BJ (cell line): ENCODE measurements at regions not wholly inside any gene's neighbourhood (a gene's known extent, or its start where the extent isn't known, plus 50 kb on each side); places are given as distances from the start of the nearest gene placed in this dataset.

Experiments
- CTCF ChIA-PET: fragments of 350-600 bp; formaldehyde crosslinking; extraction: SDS; loops from one replicate; lab custom pipeline; 2021; ENCODE audit warnings: antibody characterized with exemption, inconsistent platforms; lab: Yijun Ruan, JAX
- POLR2A ChIA-PET: fragments of 300-600 bp; sonication (Branson Sonifier 250); formaldehyde crosslinking; extraction: SDS; loops from one replicate; lab custom pipeline; 2021; ENCODE audit warnings: antibody characterized with exemption; lab: Charles Lee
- DNase-seq: peaks from one replicate; pipeline ENCODE4 v3.0.0-alpha.2; 2011; ENCODE audit warnings: low read depth
- H3K27me3 ChIP-seq: 2 replicates; pipeline ENCODE4 v1.6.0; 2011; ENCODE audit warnings: low read length; ENCODE audit not compliant: control insufficient read depth, insufficient read depth
- H3K36me3 ChIP-seq: 2 replicates; pipeline ENCODE4 v1.5.1; 2011; ENCODE audit warnings: low read length; ENCODE audit not compliant: control insufficient read depth, insufficient read depth
- H3K4me3 ChIP-seq: 2 replicates; pipeline ENCODE4 v1.5.1; 2011; ENCODE audit warnings: low read depth, mild to moderate bottlenecking, control low read depth, low read length
- CTCF ChIP-seq: IDR thresholded peaks from 2 replicates; pipeline ENCODE4 v1.5.1; 2011; ENCODE audit warnings: low read depth, mild to moderate bottlenecking, control low read depth, inconsistent platforms, low read length, moderate library complexity; ENCODE audit not compliant: insufficient read depth

GRCh38 chr16:74232806-74233465 is 63.7 kb upstream of the PSMD7 start:
- TF ChIP-seq CTCF: no peak
- Histone ChIP-seq H3K4me3 (no peak overlapping the region), H3K27me3 (no peaks in the 10 kb centered on the region), H3K36me3 (no peaks in the 10 kb centered on the region)
- CTCF ChIA-PET: no interaction called here
- DNase-seq: no peak
- POLR2A ChIA-PET: no interaction called here

- ChIA-PET POLR2A (no interaction called here), CTCF (no interaction called here)
Observed at GRCh38 chr16:74230126-74230525, 66.5 kb upstream of the PSMD7 start.

DNA sequence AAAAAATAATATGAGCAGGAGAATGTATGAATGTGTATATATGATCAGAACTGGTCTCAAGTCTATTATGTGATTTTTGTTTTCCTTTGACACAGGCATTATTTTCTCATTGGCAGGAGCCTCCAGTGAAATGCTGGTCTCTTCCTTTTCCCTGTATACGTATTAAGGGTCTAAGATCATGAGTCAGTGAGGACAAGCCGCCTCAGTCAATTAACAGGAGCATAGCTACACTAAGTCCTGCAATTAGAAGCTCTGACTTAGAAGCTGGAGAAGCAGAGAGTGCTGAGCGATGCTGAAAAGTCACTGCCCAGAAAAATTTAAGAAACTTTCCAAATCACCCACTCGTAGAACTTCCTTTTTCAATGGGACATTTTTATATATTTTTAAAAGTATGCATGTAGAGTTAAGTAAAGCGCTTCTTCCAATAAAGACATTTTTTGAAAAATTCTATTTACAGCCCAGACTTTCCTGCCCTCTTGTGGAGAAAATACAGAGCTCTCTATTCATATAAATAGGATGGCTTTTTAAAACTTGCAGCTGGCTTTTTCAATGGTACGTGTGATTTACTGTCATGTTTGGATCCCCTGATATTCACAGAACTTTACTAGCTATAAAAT is 70.2 kb upstream of the PSMD7 start:
- no peak for DNase-seq
- TF ChIP-seq CTCF: peak; percentile 34
- Histone ChIP-seq H3K27me3 (no peaks in the 10 kb centered on the region), H3K36me3 (no peaks in the 10 kb centered on the region), H3K4me3 (no peak overlapping the region)
- CTCF ChIA-PET: interaction anchor here (0.8 kb wide), 1 partner anchor 13 kb away, joined by 3 read pairs; no protein-coding TSS in a partner anchor
- POLR2A ChIA-PET: no interaction called here

More at GRCh38 chr16:74230126-74230525, 66.5 kb upstream of the PSMD7 start:
- no peak for DNase-seq
- Histone ChIP-seq H3K36me3 (no peaks in the 10 kb centered on the region), H3K27me3 (no peaks in the 10 kb centered on the region), H3K4me3 (no peak overlapping the region)
- TF ChIP-seq CTCF: no peak

- H3K4me3 ChIP-seq: no peak overlapping the region
- POLR2A ChIA-PET: no interaction called here
- DNase-seq: no peak
- H3K36me3 ChIP-seq: no peaks in the 10 kb centered on the region
- CTCF ChIA-PET: interaction anchor here (0.8 kb wide), 1 partner anchor 9 kb away, joined by 3 read pairs; no protein-coding TSS in a partner anchor
- H3K27me3 ChIP-seq: no peaks in the 10 kb centered on the region
- TF ChIP-seq CTCF: no peak
Observed at GRCh38 chr16:74224828-74225612, 71.6 kb upstream of the PSMD7 start.

DNA sequence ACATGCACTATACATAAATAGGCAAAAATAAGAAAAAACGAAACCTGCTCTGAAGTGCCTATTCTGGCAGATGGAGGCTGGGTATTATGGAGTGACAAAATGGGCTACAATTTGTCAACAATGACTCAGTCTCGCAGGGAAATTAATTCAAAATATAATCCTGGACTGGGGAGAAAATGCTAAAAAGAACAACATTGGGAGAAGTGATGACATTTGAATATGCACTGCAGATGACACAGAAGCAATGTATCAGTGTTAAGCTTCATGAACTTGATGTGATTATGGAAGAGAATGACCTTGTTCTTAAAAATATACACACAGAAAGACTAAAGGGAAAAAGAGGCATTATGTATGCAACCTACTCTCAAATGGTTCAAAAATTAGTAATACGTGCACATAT is 74.8 kb upstream of the PSMD7 start:
- CTCF ChIA-PET: no interaction called here
- H3K4me3 ChIP-seq: no peak overlapping the region
- POLR2A ChIA-PET: no interaction called here
- no peak for DNase-seq
- H3K36me3 ChIP-seq: no peaks in the 10 kb centered on the region
- TF ChIP-seq CTCF: no peak
- H3K27me3 ChIP-seq: no peaks in the 10 kb centered on the region
